Stimulated activated CD4-positive, alpha-beta T cell treated with anti-CD3 and anti-CD28 coated beads, Interleukin-12 subunit alpha, Interleukin-12 subunit beta, amount 100 ng/mL, for 48 hours (primary cell): ENCODE measurements at regions not wholly inside any gene's neighbourhood (a gene's known extent, or its start where the extent isn't known, plus 50 kb on each side); places are given as distances from the start of the nearest gene placed in this dataset.
A peak's percentile ranks its signal among the peaks of the same experiment; 100 is the strongest.

Experiments
- DNase-seq, 3 donors: peaks; one replicate each; pipeline ENCODE4 v3.0.0-alpha.2; 2020; ENCODE audit warnings: low read depth in 2 of 3, low spot score in 1 of 3

DNA sequence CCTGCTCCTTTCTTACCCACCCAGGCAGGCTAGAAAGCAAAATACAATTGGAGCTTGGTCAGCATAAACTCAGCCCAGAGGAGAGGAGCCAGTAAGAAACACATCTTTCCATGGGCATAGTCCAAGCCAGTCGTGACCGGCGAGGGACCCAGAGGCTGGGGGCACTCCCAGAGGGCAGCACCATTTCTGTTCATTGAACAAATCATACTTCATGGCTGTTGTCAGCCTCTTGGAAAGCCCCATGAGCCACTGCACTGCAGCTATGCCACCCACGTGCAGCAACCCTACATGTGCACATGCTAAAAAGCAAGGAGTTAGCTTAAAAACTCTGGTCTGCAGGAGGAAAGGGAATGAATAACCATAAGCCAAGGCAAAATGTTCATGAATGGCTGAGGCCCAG, 90.0 kb upstream of the CDKN3 start:
- DNase-seq, result no peak

DNA sequence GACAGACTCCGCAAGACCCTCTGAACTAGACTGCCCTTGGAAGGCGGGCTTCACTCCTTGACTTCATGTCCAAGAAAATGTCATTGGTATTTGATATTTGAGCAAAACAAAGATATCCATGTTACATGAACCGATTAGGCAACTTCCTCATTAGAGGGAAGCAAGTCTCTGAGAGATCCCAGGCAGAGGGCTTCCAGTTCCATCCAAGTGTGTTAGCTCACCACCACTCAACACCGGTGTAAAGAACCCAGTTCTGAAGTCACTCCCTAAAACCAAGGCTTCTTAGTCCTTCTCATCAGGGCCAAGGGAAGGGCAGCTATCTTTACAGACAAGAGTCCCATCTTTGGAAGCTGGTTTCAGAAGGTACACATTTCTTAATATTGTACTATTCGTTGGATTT, 87.2 kb upstream of the CDKN3 start:
- DNase-seq, result no peak

DNA sequence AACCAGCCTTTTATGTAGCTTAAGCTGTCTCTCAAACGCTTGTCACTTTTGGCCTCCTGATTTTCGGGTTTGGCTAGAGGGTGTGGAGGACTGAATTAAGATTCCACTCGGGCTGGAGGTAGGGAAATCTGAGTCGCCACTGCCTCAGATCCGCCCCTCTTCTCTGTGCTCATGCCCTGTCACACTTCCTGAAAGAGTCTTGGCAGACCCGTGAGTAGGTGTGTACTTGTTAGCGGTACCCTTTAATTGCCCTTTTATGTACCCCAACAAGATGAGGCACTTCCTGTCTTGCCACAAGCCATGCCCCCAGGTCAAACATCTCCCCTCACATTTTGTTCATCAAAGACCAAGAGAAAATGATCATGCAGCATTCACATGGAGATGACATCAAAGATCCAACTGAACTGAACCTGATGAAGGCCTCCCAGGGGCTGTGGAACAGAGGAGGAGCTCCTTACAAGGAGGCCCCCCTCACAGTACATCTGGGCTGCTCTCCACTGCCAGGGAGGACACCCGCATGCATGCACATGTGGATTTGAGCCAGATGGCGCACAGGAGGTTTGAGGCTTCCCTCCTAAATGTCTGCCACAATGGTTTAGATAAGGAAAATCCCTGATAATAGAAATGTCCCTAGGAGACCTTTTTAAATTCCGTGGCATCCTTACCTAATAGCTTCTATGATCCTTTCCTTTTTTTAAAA, 86.5 kb upstream of the CDKN3 start:
- DNase-seq, result no peak

DNA sequence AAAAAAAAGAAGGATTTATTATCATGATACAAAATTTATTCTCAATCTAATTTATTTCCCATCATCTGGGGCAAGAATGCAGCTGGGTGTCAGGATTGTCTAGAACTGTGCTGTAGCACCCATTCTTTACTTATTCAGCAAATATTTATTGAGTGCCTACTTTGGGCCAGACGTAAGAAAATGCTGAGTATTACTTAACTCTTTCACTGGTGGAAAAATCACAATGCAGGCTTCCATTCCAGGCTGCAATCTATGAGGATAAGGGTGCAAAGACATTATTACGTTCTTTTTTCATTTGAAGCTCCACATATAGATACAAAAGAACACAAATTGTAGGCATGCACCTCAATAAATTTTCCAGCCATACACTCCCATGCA, 86.0 kb upstream of the CDKN3 start:
- no peak for DNase-seq

DNA sequence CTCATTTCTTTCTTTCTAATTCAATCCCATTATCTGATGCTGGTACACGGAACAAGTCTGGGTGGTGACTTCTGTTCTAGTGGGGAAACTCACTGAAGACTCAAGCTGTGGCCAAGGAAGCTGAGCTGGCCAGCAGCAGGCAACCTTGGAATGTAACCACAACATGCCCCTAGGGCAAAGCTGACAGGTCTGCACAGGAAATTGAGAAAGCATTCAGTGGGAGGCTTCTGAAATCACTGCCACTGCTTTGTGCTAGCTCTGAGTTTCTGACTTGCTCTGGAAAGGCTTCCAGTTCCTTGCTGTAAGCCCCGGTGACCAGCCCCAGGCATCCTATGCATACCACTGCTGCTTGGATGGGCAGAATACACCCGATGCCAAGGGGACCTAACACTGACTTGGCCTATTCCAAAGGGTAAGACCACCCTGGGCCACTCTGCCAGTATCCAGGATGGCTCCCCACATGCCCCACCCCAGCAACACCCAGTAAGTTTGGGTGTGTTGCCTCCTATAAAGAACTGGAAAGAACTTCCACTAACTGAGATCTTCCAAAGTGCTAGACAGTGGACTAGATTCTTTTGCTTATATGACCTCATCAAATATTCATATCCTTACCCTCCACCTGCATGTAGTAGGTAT, 84.5 kb upstream of the CDKN3 start:
- DNase-seq, result no peak

DNA sequence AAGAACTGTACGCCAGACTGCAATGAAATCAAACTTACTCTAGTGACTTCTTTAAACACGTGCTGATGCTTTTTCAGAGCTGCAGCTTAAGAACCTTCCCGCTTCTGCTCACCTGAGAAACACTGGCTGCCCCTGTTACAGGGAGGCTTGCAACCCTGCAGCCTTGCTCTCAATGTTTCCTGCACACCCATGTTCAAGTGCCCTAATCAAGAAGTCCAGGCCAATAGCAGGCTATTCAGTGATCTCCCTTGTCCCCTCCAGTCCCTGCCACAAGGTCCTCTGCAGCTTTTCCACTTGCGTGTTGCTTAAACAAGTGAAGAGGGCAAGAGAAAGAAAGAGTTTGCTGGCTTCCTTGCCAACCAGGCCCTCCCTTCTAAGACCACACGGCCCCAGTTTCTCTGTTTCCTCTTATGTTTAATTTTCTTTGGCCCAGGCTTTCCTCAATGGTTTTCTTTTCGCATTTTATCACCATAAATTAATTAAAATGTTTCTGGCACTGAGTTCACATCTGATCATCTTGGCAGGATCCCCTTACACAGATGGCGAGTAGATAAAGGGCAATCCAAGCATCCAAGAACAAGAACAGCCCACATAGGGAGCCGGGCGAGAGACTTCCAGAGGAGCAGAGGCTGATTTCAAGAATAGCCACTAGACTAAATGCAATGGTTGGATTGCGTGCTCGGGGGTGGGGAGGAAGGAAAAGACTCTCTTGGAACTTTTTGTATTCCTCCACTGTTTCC, 82.3 kb upstream of the CDKN3 start:
- no peak for DNase-seq

DNA sequence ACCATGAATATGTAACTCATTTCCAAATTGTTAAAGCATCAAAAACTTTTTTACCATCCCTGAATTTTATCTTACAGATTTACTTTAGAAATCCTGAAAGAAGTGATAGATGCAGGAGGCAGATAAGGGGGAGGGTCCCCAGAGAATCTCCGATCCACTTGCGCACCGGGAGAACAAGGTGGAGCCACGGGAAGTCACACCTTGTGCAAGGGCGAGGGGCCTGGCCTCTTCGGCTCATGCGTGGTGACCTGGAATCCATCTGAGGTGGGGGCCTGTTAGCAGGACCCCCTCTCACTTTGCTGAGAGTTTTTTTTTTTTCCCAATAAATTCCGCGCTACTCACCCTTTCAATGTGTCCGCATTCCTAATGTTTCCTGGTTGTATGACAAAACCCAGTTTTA, 80.2 kb upstream of the CDKN3 start:
- DNase-seq, result no peak

DNA sequence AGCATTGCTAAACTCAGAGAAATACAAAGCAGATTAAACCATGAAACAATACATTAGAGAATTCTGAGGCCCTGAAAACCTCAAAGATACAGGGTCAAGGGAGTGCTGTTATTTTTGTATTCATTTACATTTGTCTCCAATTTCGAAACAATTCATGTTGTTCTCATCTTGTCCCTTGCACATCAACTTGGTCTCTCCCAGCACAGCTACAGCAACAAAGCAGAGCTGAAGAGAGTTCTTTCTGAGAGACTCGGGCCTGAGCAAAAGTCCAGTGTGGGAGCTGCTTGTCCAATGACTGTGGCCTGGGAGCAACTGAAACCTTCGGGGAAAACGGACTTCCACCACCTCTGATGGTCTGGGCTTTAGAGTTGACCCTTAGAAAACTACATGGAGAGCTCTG, 79.4 kb upstream of the CDKN3 start:
- no peak for DNase-seq

DNA sequence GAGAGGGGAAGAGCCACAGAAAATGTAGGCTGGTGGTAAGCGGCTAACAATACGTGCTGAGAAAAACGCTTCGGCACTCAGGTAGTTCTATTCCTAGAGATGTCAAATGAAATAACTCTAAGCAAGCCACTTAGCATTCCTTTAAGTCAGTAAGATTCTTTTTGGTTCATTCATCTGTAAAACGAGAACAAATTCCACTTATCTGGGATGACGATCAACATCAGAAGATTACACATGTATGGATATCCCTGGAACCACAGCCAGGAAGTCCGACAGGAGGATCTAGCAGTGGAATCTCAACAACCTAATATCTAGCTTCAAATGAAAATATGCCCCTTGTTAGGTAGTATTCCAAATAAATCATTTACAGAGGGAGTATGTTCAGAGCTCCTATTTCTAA, 74.6 kb upstream of the CDKN3 start:
- DNase-seq, result no peak

DNA sequence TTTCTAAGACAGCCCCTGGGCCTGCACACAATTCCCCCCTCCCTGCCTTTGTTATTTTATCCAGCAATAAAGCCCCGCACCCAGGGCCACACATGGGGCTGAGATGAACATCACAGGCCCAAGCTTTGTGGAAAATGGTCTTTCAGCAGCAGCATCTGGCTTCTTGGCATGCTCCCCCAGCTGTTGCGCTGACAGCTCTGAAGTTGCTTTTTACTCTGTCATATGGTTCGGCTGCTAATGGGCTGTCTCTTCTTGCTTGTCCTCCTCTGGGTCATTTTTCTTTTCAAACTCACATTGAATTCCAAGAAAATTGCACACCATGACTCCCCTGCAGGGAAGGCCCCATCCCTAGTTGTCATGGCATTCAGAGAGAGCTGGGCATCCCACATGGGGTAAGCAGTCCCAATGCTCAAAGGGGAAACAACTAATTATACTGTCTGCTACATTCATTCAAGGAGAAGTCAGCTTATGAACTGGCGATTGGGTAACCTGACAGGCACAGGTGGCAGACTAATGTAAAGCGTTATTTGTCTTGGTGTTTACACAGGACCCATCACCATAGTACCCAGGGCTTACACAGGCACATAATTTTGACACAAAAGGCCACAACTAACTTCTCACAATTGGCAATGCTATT, 74.0 kb upstream of the CDKN3 start:
- no peak for DNase-seq

DNA sequence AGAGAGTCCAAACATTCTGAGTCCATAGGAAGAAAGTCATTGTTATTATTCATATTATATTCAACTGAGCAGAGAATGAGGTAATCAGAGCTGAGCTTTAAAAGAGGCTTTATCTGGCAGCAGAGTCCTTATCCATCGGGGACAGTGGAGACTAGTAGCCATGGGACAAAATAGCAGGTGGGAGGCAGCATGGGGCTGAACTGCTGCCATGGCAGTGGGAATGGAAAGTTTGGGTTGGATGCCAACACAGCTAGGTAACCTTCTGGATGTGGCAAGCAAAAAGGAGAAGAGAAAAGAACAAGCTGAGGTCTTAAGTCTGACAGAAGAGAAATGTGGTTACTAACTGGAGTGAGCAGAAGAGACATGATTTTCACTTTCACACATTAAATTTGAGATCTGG, 71.0 kb upstream of the CDKN3 start:
- DNase-seq, result no peak

DNA sequence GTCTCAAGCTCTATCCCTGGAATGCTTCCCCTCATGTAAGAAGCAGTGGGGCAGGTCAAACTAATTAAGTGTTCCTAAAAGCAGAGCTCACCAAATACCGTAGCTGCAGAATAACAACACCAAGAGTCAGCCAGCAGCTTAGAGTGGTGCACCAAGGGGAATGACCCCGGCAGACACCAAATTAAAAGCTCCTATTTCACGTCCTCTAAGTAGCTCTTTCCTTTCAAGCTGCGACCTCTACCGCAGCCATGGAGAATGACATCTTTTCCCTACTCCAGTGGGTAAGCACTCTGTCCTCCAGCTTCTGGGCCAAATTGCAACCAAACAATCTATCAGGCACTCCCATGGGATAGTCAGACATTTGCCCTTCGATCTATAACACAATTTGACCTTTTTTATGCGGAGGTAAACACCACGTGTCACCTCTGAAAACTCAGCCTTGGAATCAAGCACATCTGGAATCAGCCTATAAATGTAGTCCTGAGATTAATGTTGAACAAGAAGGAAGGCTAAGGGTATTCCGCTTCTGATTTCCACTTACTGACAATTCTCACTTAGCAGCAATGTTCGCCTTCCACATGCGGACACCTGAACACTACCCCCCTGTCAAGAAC, 67.6 kb upstream of the CDKN3 start:
- DNase-seq, result peak in 1 of 3 donors; percentile 8

DNA sequence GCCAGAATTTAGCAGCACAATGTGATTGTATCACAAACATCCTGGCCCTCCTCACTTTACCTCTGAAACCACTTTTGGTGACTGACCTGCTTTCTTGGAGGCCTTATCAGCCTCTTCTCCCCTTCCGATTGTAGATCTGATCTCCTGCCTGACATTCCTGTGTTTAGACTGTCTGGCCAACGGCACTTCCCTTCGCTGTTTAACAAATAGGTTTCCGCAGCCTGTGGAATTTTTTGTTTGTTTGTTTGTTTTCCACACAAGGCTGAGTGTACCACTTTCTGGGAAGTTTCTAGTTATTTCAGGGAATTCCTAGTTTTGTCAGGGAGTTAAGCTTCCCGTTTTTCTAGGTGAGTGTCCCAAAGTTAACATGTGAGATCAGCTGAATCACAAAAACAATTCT, 65.9 kb upstream of the CDKN3 start:
- no peak for DNase-seq

DNA sequence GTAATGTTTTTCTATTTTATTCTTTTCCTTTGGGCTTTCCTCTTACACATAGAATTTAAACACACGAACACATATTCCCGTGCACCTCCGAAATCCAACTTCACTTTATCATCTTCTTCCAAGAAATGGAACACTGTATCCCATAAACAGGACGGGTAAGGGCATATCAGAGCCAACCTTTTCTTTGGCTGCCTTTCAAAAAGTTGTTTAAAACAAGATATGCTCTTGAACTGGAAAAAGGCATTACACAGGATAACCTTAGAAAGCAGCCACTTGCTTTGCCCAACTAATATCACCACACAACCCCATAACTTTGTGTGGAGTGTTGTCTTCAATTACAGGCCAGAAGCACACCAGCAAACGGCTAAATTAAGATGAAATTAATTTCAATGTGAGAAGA, 65.3 kb upstream of the CDKN3 start:
- DNase-seq, result no peak

DNA sequence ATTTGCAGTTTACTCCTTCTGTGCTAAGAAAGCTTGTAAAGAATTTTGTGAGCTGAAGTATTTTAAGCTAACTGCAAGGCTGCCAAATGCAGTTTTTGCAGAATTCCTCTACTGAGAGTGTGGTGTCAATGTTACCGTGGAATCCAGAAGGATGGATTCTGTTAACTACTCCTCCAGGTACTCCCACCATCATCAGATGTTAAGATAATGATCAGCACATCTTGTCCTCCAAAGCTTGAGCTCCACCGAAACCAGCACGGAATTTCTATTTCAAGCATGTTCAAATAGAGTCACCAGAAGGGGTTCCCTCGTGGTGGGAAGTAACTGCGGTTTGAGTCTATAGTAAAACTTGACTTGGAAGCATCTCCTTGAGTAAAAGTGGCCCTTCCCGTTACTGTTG, 64.3 kb upstream of the CDKN3 start:
- DNase-seq, result no peak

DNA sequence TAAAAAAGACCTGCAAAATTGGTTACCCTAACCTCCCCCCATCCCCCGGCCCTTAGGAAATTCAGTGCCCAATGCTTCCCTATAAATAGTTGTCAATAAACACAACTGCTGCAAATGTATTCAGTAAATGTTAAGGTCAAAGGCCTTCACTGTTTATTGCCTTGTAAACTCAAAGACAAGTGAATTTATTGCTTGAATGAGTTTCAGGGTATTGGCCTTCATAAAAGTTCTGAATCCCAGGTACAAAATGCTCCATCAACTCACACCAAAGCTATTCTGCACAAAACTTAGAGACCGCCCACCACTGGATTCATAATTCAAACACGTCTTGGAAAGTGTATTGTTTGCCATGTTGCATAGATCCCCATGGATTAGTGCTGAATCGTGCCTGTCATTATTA, 63.3 kb upstream of the CDKN3 start:
- DNase-seq, result no peak

DNA sequence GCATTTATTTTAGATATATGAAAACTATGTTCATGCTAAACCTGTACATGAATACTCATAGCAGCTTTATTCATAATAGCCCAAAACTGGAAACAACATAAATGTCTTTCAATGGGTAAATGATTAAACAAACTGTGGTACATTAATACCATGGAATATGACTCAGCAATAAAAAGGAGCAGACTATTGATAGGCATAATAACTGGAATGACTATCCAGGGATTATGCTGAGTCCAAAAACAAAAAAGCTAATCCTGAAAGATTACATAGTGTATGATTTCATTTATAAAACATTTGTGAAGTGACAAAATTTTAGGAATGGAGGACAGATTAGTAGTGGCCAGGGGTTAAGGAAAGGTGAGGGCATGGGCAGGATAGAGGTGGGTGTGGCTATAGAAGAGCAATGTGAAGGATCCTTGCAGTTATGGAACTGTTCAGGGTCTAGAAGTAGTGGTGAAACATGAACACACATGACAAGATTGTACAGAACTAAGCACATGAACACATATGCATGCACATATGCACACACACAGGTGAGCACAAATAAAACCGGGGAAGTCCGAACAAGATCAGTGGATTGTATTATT, 61.1 kb upstream of the CDKN3 start:
- no peak for DNase-seq

DNA sequence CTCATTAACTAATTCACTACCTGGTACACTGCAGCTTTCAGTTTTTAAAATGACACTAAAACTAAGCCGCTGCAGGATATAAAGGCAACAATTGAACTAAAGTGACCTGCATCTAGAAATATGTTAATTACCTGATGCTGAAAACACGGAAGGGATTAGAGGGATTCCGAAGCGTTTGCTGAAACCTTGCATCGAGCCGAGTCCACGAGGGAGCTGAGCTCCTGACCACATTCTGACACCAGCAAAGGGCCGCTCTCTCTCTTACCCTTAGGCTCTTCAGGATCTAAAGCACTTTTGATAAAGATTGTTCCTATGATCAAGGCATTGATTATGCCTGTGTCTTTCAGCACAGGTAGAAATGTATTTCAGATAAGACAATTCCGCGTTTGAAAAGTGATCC, 59.5 kb upstream of the CDKN3 start:
- DNase-seq, result no peak

DNA sequence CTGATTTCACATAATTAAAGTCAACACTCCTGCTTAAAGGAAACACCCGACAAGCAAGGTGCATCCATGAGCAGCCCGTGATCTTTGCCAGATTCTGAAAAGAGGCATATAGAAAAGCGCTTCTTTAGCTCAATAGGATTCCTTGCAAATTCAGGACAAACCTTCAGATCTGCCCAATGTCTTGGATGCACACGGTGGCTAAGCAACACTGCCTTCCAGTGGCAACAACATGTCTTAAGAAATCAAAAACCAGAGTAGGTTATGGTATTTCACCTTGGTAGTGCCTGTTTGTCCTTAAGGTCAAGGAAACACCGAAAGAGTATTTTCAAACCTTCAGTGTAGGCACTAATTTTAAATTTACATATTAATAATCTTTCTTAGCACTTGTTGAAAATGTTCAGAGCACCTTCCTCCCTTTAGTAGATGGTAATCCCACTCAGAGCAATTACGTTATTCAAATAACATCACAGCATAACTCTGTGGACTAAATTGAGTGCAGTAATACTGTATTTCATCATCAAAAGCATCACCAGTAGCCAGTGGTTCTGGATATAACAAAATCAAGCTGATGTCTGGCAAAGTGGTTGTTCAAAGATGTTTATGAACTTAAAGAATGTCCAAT, 58.0 kb upstream of the CDKN3 start:
- DNase-seq, result no peak

DNA sequence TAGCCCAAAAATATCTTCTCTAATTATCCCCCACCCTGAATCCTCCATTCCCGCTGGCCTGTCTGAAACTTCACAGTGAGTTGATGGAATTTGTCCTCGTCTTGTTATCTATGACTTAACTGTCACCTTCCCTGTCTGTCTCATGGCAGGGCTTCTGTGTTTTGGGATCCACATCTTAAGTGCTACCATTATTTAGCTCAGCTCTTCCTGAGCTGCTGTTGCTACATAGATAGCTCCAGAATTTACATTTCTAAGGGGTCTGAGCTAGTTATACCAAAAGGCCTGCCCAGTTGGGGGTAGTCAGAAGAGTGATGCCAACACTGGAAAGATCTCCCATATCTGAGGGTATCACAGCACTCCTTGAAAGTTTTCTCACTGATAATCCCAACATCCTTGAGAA, 57.0 kb upstream of the CDKN3 start:
- DNase-seq, result no peak

DNA sequence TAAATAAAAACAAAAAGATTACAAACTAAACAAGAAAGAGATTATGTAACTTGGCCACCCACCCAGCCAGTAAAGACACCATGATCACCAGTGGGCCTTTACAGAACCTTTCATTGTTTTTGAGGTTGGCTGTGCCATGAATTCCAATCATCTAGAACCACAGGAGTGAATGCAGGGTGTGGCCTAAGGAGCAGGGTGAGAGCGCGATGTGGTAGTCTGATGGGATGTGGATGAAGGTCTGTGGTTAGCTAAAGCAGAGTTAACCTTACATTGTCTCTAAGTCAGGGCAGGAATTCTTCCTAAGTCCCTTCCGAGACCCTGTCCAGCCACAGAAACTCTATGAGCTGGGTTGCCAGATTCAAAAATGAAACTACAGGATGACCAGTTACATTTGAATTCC, 54.0 kb upstream of the CDKN3 start:
- no peak for DNase-seq
